ENCODE measurements at regions not wholly inside any gene's neighbourhood (a gene's known extent, or its start where the extent isn't known, plus 50 kb on each side); places are given as distances from the start of the nearest gene placed in this dataset.

DNA sequence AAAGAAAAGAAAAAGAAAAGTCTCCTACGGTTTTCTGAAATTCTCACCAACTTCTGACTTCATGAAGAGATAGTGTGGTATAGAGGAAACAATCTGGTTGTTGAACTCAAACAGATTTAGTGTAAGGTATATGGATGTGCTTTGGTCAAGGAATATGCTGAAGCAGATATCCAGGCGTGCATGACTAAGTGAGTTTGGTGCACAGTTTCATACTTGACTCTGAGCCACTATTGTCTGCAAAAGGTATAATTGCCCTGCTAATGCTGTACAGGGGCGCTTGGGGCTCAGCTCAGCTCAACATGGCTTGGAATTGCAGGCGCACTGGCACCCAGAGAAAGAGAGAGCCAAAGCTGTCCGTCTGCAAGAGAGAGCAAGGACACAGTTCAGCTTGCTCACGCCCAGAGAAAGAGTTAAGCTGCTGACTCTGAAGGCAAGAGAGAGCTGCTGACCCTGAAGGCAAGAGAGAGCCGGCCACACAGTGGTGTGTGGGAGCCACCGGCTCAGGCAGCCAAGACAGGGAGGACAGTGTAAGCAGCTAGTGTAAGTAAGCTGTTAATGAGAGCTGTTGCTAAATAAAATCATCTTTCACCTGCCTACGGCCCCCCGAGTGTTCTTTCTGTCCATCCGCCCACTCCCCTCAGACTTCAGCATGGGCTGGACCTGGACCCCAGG is 66.4 kb upstream of the SLC38A4 start:
- no peak for DNase-seq
- H3K4me1 ChIP-seq (ENCODE audit: low read depth), result no peaks in the 10 kb centered on the region
- intact Hi-C loops (cut with DNase I, micrococcal nuclease), result no loop called here
- H3K36me3 ChIP-seq (ENCODE audit: low read depth), result no peaks in the 10 kb centered on the region
- no peaks in the 10 kb centered on the region for H3K9me3 ChIP-seq
- H3K4me3 ChIP-seq, result no peak overlapping the region
- TF ChIP-seq, protein P1, sequence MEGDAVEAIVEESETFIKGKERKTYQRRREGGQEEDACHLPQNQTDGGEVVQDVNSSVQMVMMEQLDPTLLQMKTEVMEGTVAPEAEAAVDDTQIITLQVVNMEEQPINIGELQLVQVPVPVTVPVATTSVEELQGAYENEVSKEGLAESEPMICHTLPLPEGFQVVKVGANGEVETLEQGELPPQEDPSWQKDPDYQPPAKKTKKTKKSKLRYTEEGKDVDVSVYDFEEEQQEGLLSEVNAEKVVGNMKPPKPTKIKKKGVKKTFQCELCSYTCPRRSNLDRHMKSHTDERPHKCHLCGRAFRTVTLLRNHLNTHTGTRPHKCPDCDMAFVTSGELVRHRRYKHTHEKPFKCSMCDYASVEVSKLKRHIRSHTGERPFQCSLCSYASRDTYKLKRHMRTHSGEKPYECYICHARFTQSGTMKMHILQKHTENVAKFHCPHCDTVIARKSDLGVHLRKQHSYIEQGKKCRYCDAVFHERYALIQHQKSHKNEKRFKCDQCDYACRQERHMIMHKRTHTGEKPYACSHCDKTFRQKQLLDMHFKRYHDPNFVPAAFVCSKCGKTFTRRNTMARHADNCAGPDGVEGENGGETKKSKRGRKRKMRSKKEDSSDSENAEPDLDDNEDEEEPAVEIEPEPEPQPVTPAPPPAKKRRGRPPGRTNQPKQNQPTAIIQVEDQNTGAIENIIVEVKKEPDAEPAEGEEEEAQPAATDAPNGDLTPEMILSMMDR (IDR thresholded peaks at IDR 0.05), result no peak
- ATAC-seq, result no peak

DNA sequence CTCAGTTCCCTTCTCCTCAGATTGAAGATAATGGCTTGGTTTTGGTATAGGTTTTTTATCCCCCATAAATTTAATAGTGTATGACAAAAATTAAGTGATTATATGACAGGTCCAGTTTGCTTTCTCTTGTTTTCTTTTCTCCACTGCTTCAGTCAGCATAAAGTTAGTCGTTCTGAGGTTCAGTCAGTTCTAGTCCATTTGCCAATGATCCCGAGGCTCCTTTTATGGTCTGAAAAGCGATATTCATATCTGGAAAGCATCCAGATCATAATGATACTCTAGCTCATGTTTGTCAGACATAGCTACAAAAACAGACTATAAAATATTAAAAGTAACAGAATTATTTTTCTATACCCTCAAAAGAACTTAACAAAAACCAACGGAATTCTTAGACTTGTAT is 67.1 kb upstream of the SLC38A4 start:
- DNase-seq, result no peak
- Histone ChIP-seq H3K36me3 (ENCODE audit: low read depth) (no peaks in the 10 kb centered on the region), H3K4me1 (ENCODE audit: low read depth) (no peaks in the 10 kb centered on the region), H3K9me3 (no peaks in the 10 kb centered on the region), H3K4me3 (no peak overlapping the region)
- ATAC-seq, result no peak
- TF ChIP-seq, protein P1 (IDR thresholded peaks at IDR 0.05), result no peak
- intact Hi-C loops (cut with DNase I, micrococcal nuclease), result no loop called here

DNA sequence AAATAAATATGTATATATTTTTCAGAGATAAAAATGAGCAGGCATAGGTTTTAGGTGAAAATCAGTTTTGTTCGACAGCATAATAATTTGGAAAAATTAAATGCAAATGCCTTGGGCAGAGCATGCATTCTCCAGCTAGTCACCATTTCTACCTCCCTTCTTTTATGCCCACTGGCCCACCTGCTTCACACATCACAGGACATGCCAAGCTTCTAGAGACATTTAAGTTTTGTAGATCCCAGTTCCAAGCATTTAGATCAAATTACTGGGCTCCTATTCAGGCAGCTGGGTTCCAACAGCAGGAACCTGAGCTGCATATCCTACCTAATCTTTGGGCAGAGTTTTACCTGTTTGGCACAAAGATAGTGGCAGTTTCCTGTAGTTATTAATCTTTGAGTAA is 67.6 kb upstream of the SLC38A4 start:
- intact Hi-C loops (cut with DNase I, micrococcal nuclease), result no loop called here
- ATAC-seq (no peak), DNase-seq (no peak)
- no peaks in the 10 kb centered on the region for H3K36me3 ChIP-seq (ENCODE audit: low read depth)
- no peaks in the 10 kb centered on the region for H3K4me1 ChIP-seq (ENCODE audit: low read depth)
- H3K9me3 ChIP-seq, result no peaks in the 10 kb centered on the region
- TF ChIP-seq, protein P1 (IDR thresholded peaks at IDR 0.05), result no peak
- no peak overlapping the region for H3K4me3 ChIP-seq

DNA sequence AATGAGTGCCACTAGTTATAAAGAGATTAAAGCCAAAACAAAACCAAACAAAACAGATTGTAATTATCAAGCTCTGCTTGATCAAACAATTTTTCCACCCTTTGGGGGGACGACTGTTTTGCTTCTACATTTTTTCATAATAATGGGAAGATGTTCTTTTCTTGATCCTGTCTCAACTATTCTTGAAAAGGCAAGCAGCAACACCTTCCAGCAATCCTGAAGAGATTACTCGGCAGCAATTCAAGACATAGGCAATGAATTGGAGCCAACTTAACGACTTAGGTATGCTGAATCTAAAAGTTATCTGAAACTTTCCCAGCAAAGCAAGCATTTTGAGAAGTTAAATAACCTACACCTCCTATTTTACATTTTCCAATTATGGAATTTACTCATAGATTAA is 69.9 kb upstream of the SLC38A4 start:
- intact Hi-C loops (cut with DNase I, micrococcal nuclease), result no loop called here
- DNase-seq, result no peak
- ATAC-seq, result no peak

DNA sequence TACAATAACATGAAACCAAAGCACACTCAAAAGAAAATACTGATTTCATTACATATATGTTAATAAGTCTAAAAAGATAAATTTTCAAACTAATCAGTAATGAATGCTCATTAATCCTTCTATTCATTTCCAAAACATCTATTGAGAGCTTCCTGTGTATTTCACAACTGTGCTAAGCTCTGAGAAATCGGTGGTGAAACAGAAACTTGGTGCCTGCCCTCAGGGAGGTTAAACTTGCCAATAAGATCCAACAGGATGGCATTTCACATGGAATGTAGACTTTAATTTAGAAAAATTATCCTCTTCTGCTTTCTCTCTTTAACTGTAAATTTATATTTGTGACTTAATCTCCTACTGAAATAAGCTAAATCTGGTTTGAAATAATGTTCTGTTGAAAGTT is 70.9 kb upstream of the SLC38A4 start:
- H3K9me3 ChIP-seq, result no peaks in the 10 kb centered on the region
- no peak overlapping the region for H3K4me3 ChIP-seq
- H3K4me1 ChIP-seq (ENCODE audit: low read depth), result no peaks in the 10 kb centered on the region
- ATAC-seq, result no peak
- no peak for DNase-seq
- no peaks in the 10 kb centered on the region for H3K36me3 ChIP-seq (ENCODE audit: low read depth)
- intact Hi-C loops (cut with DNase I, micrococcal nuclease), result no loop called here
- TF ChIP-seq, protein P1 (IDR thresholded peaks at IDR 0.05), result no peak

More for the DNA sequence above, 69.9 kb upstream of the SLC38A4 start:
- Histone ChIP-seq H3K4me1 (ENCODE audit: low read depth) (no peaks in the 10 kb centered on the region), H3K9me3 (no peaks in the 10 kb centered on the region), H3K36me3 (ENCODE audit: low read depth) (no peaks in the 10 kb centered on the region), H3K4me3 (no peak overlapping the region)
- TF ChIP-seq, protein P1 (IDR thresholded peaks at IDR 0.05), result no peak

Data from mucosa of descending colon (tissue), 3 donors.